ENCODE measurements at regions not wholly inside any gene's neighbourhood (a gene's known extent, or its start where the extent isn't known, plus 50 kb on each side); places are given as distances from the start of the nearest gene placed in this dataset.

- TF ChIP-seq CTCF (IDR thresholded peaks at IDR 0.05) (no peak), POLR2A (IDR thresholded peaks at IDR 0.05) (no peak)
These were observed 388.5 kb downstream of the OMA1 start for GRCh38 chr1:58158016-58158415.

All from Peyer's patch (tissue), 4 donors.